Activated T-cell treated with anti-CD3 and anti-CD28 coated beads for 48 hours (primary cell): ENCODE measurements at regions not wholly inside any gene's neighbourhood (a gene's known extent, or its start where the extent isn't known, plus 50 kb on each side); places are given as distances from the start of the nearest gene placed in this dataset.
A peak's percentile ranks its signal among the peaks of the same experiment; 100 is the strongest.
"Not testable (repeated sequence)": the region's sequence is repeated elsewhere in the genome, so short reads cannot be mapped to it uniquely, and the experiment has no call there.

Source experiments
- DNase-seq: peaks from one replicate; pipeline ENCODE4 v3.0.0-alpha.2; 2020; ENCODE audit warnings: low read depth

- DNase-seq: peak; percentile 91
These were observed 52.5 kb upstream of the ROPN1B start for GRCh38 chr3:125916376-125916978.

DNA sequence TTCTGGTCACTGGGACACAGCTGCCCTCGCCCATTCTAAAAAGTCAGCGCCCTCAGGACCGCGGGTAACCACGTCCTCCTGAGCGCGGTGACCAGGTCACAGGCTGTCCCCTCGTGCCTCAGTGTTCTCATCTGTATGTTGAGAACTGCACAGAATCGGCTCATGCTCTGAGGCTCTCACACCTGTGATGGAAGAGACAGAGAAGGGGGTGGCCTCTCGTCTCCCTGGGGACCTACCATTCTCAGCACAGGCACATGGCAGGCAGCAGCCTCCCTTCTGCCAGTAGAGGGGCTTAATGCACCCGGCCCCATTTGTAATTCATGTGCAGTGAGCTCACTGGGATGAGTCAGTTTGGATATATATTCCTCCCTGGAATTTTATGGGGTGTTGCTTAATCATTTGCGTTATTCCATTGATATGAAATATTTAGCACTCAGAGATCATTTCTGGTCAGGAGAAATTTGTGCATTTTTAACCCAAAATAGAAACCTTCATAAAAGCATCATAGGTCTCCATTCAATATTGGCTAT, 51.9 kb upstream of the ROPN1B start:
- DNase-seq: peak; percentile 31

DNA sequence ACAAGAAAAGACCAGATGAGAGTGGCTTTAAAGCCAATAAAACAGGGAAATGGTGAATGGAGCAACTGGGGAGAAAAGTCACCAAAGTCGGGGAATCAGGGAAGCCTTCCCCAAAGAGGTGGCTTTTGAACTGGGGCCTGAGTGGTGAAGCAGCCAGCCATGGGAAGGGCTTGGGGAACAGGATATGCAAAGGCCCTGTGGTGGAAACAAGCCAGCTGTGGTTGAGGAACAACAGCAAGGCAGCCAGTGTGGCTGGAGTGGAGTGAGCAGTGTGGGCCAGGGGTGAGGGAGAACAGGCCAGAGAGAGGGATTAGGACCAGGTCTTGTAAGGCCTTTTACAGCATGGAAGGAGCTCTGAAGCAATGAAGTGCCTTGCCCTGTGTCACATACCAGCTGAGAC, 51.0 kb upstream of the ROPN1B start:
- not testable (repeated sequence) for DNase-seq

DNA sequence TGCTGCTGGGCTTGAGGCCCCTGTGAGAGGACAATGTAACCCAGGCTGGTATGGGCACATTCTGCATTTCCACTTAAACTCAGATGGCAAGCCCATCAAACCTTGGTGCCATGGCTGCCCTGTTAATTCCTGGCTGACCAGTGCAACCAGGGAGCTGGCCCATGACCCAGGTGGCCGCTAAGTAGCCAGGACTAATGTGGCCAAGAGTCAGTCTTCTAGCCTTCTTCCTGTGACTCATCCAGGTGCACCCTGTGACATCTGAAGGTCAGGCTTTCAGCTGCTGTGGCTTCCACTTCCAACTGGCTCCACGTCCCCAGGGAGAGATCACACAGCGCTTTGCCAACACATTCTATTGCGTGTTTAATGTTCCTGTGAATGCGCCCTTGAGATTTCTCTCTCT, 50.5 kb upstream of the ROPN1B start:
- DNase-seq: not testable (repeated sequence)

DNA sequence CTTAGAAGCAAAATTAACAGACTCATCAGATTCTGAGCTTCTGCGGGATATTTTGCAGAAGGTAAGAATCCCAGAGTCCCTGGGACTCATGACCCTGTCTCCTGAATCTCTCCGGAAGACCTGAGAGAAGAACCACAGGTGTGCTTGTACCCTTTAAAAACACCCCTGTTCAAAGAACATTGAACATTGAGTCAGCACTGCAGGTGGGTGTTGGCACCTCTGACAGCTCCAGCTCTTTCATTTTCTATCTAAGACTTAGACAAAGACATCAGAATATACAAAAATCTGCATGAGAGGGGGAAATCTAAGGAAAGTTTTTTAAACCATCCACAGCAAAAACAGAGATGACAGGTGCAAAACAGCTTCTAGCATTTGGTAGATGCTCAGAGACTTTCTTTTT, 50.1 kb upstream of the ROPN1B start:
- not testable (repeated sequence) for DNase-seq
